ENCODE measurements at regions not wholly inside any gene's neighbourhood (a gene's known extent, or its start where the extent isn't known, plus 50 kb on each side); places are given as distances from the start of the nearest gene placed in this dataset.

- no peak for ATAC-seq
- intact Hi-C loops (cut with DNase I): no loop called here
- WGBS, 2 donors: 86 to 88% methylated on average over 3 of the region's 3 CpGs
- no peaks in the 10 kb centered on the region for H3K4me1 ChIP-seq
- H3K4me3 ChIP-seq: no peak overlapping the region
- DNase-seq: no peak
- H3K27me3 ChIP-seq: no peaks in the 10 kb centered on the region
- H3K27ac ChIP-seq: no peak overlapping the region
- H3K9me3 ChIP-seq: no peaks in the 10 kb centered on the region
- TF ChIP-seq CTCF (IDR thresholded peaks at IDR 0.05): no peak
- no peaks in the 10 kb centered on the region for H3K36me3 ChIP-seq
- FAIRE-seq: no peak
These were observed 461.6 kb downstream of the ETS1 start for GRCh38 chr11:128125723-128126122.

- H3K9me3 ChIP-seq: no peaks in the 10 kb centered on the region
- FAIRE-seq (no peak), DNase-seq (no peak), ATAC-seq (no peak)
- 41 to 49% methylated on average over 7 of the region's 7 CpGs for WGBS, 2 donors
- H3K27me3 ChIP-seq: no peaks in the 10 kb centered on the region
- TF ChIP-seq CTCF (IDR thresholded peaks at IDR 0.05): no peak
- H3K27ac ChIP-seq: no peak overlapping the region
- no peak overlapping the region for H3K4me3 ChIP-seq
- intact Hi-C loops (cut with DNase I): no loop called here
- H3K4me1 ChIP-seq: no peaks in the 10 kb centered on the region
- H3K36me3 ChIP-seq: no peaks in the 10 kb centered on the region
These were observed 470.5 kb downstream of the ETS1 start for GRCh38 chr11:128116885-128117284.

GRCh38 chr11:128116447-128116846, 470.9 kb downstream of the ETS1 start:
- FAIRE-seq (no peak), DNase-seq (no peak), ATAC-seq (no peak)
- no peaks in the 10 kb centered on the region for H3K4me1 ChIP-seq
- H3K4me3 ChIP-seq: no peak overlapping the region
- intact Hi-C loops (cut with DNase I): no loop called here
- H3K36me3 ChIP-seq: no peaks in the 10 kb centered on the region
- TF ChIP-seq CTCF (IDR thresholded peaks at IDR 0.05): no peak
- no peaks in the 10 kb centered on the region for H3K27me3 ChIP-seq
- WGBS, 2 donors: 75 to 84% methylated on average over 4 of the region's 4 CpGs
- H3K9me3 ChIP-seq: no peaks in the 10 kb centered on the region
- H3K27ac ChIP-seq: no peak overlapping the region

- DNase-seq: no peak
- no peak for TF ChIP-seq CTCF (IDR thresholded peaks at IDR 0.05)
- no peaks in the 10 kb centered on the region for H3K36me3 ChIP-seq
- H3K27me3 ChIP-seq: no peaks in the 10 kb centered on the region
- H3K4me3 ChIP-seq: no peak overlapping the region
- H3K9me3 ChIP-seq: no peaks in the 10 kb centered on the region
- H3K27ac ChIP-seq: no peak overlapping the region
- no peaks in the 10 kb centered on the region for H3K4me1 ChIP-seq
- ATAC-seq: no peak
- intact Hi-C loops (cut with DNase I): no loop called here
- FAIRE-seq: no peak
These were observed 481.4 kb downstream of the ETS1 start for GRCh38 chr11:128105950-128106349.

GRCh38 chr11:128105511-128105910, 481.8 kb downstream of the ETS1 start:
- Histone ChIP-seq H3K9me3 (no peaks in the 10 kb centered on the region), H3K27me3 (no peaks in the 10 kb centered on the region), H3K4me1 (no peaks in the 10 kb centered on the region), H3K4me3 (no peak overlapping the region), H3K36me3 (no peaks in the 10 kb centered on the region), H3K27ac (no peak overlapping the region)
- DNase-seq (no peak), ATAC-seq (no peak), FAIRE-seq (no peak)
- intact Hi-C loops (cut with DNase I): no loop called here
- TF ChIP-seq CTCF (IDR thresholded peaks at IDR 0.05): no peak

All from pancreas (tissue), 10 donors.